Suprapubic skin (tissue), 3 donors: ENCODE measurements at regions not wholly inside any gene's neighbourhood (a gene's known extent, or its start where the extent isn't known, plus 50 kb on each side); places are given as distances from the start of the nearest gene placed in this dataset.

Source experiments
- POLR2A ChIP-seq, 2 donors: fragments of 450-650 bp; IDR thresholded peaks; one replicate each; pipeline ENCODE4 v1.6.1; 2017; ENCODE audit warnings: antibody characterized with exemption in 2 of 2, mild to moderate bottlenecking in 2 of 2, moderate library complexity in 2 of 2
- TF ChIP-seq, protein P1 (sequence below), 2 donors: fragments of 200-600 bp in 1 of 2; fragments of 450-650 bp in 1 of 2; sonication (generic) in 1 of 2; IDR thresholded peaks; one replicate each; pipeline ENCODE4 v1.5.1; 2016 to 2019; ENCODE audit warnings: antibody characterized with exemption in 2 of 2, mild to moderate bottlenecking in 1 of 2, moderate library complexity in 1 of 2

GRCh38 chr10:55892276-55892675 lies 468.8 kb downstream of the ZWINT start:
- TF ChIP-seq, protein P1, sequence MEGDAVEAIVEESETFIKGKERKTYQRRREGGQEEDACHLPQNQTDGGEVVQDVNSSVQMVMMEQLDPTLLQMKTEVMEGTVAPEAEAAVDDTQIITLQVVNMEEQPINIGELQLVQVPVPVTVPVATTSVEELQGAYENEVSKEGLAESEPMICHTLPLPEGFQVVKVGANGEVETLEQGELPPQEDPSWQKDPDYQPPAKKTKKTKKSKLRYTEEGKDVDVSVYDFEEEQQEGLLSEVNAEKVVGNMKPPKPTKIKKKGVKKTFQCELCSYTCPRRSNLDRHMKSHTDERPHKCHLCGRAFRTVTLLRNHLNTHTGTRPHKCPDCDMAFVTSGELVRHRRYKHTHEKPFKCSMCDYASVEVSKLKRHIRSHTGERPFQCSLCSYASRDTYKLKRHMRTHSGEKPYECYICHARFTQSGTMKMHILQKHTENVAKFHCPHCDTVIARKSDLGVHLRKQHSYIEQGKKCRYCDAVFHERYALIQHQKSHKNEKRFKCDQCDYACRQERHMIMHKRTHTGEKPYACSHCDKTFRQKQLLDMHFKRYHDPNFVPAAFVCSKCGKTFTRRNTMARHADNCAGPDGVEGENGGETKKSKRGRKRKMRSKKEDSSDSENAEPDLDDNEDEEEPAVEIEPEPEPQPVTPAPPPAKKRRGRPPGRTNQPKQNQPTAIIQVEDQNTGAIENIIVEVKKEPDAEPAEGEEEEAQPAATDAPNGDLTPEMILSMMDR (IDR thresholded peaks at IDR 0.05), result no peak
- TF ChIP-seq POLR2A (IDR thresholded peaks at IDR 0.05), result no peak
